GM12864 (cell line): ENCODE measurements at regions not wholly inside any gene's neighbourhood (a gene's known extent, or its start where the extent isn't known, plus 50 kb on each side); places are given as distances from the start of the nearest gene placed in this dataset.

Source experiments
- DNase-seq: peaks from one replicate; pipeline ENCODE4 v3.0.0-alpha.2; 2011; ENCODE audit warnings: low read depth
- H3K4me3 ChIP-seq: 2 replicates; pipeline ENCODE4 v1.5.1; 2011; ENCODE audit warnings: mild to moderate bottlenecking, low read depth, low read length, control low read depth
- CTCF ChIP-seq: IDR thresholded peaks from 2 replicates; pipeline ENCODE4 v1.5.1; 2011; ENCODE audit warnings: low read depth, mild to moderate bottlenecking, moderate library complexity, low read length, control low read depth, inconsistent platforms; ENCODE audit errors: missing control alignments

GRCh38 chr11:95331161-95331560 lies 100.2 kb upstream of the SESN3 start:
- no peak for TF ChIP-seq CTCF
- H3K4me3 ChIP-seq = no peak overlapping the region
- no peak for DNase-seq

GRCh38 chr11:95330302-95330701 lies 99.3 kb upstream of the SESN3 start:
- no peak for DNase-seq
- TF ChIP-seq CTCF = no peak
- H3K4me3 ChIP-seq = no peak overlapping the region

- no peak for TF ChIP-seq CTCF
- H3K4me3 ChIP-seq = no peak overlapping the region
- no peak for DNase-seq
Observed at GRCh38 chr11:95327273-95327948, 96.4 kb upstream of the SESN3 start.

- H3K4me3 ChIP-seq = no peak overlapping the region
- DNase-seq = no peak
- no peak for TF ChIP-seq CTCF
Observed at GRCh38 chr11:95325777-95326258, 94.8 kb upstream of the SESN3 start.

- H3K4me3 ChIP-seq = no peak overlapping the region
- no peak for TF ChIP-seq CTCF
- DNase-seq = no peak
Observed at GRCh38 chr11:95324826-95325225, 93.8 kb upstream of the SESN3 start.

GRCh38 chr11:95322539-95322938 lies 91.5 kb upstream of the SESN3 start:
- no peak for TF ChIP-seq CTCF
- DNase-seq = no peak
- no peak overlapping the region for H3K4me3 ChIP-seq

- DNase-seq = no peak
- TF ChIP-seq CTCF = no peak
- H3K4me3 ChIP-seq = no peak overlapping the region
Observed at GRCh38 chr11:95318498-95318897, 87.5 kb upstream of the SESN3 start.
